Activated B cell treated with CpG ODN at 0.5 μM for 24 hours (primary cell): ENCODE measurements at regions not wholly inside any gene's neighbourhood (a gene's known extent, or its start where the extent isn't known, plus 50 kb on each side); places are given as distances from the start of the nearest gene placed in this dataset.

ENCODE experiments used
- ATAC-seq: fragments of 200-7000 bp; cut with Tn5 transposase; one replicate; pipeline ENCODE4 v1.10.0; 2021; ENCODE audit warnings: low read depth, mild to moderate bottlenecking, moderate library complexity
- CTCF ChIA-PET: fragments of 350-600 bp; sonication (Branson Sonifier 250); formaldehyde crosslinking; loops from one replicate; lab custom pipeline; 2021; ENCODE audit warnings: antibody characterized with exemption; lab: Charles Lee
- POLR2A ChIA-PET: fragments of 350-600 bp; sonication (Branson Sonifier 250); formaldehyde crosslinking; loops from one replicate; lab custom pipeline; 2021; ENCODE audit warnings: antibody characterized with exemption; lab: Charles Lee
- DNase-seq: peaks from one replicate; pipeline ENCODE4 v3.0.0; 2022
- H3K27ac Mint-ChIP-seq: one replicate; pipeline ENCODE4 v1.8.0; 2020; ENCODE audit warnings: mixed read lengths
- H3K27me3 Mint-ChIP-seq: one replicate; pipeline ENCODE4 v1.8.0; 2021; ENCODE audit warnings: mixed read lengths
- H3K36me3 Mint-ChIP-seq: one replicate; pipeline ENCODE4 v1.8.0; 2021; ENCODE audit warnings: low read depth, mixed read lengths
- H3K4me1 Mint-ChIP-seq: one replicate; pipeline ENCODE4 v1.8.0; 2021; ENCODE audit warnings: mixed read lengths
- H3K4me3 Mint-ChIP-seq: one replicate; pipeline ENCODE4 v1.8.0; 2020; ENCODE audit warnings: mild to moderate bottlenecking, mixed read lengths
- H3K9me3 Mint-ChIP-seq: one replicate; pipeline ENCODE4 v1.8.0; 2020; ENCODE audit warnings: mixed read lengths
- CTCF ChIP-seq: fragments of 200-600 bp; IDR thresholded peaks from one replicate; pipeline ENCODE4 v1.8.0; 2022; ENCODE audit warnings: antibody characterized with exemption, mild to moderate bottlenecking
- intact Hi-C: fragments of 100-400 bp; cut with micrococcal nuclease; formaldehyde crosslinking; loops from one replicate; pipeline ENCODE4 v1.15.1; 2024

- Mint-ChIP-seq H3K27ac (no peak overlapping the region), H3K4me3 (no peak overlapping the region), H3K36me3 (no peaks in the 10 kb centered on the region), H3K9me3 (peaks cover 8% of the 10 kb centered on the region), H3K4me1 (peaks cover 9% of the 10 kb centered on the region), H3K27me3 (peaks cover 22% of the 10 kb centered on the region)
- CTCF ChIA-PET, result no interaction called here
- ATAC-seq (no peak), DNase-seq (no peak)
- TF ChIP-seq CTCF, result no peak
- POLR2A ChIA-PET, result no interaction called here
- intact Hi-C loops, result no loop called here
Observed at GRCh38 chr1:55348356-55348755, 133.2 kb upstream of the USP24 start.

- ChIA-PET POLR2A (no interaction called here), CTCF (interaction anchor here (2.2 kb wide), 1 partner anchor 10 kb away, joined by 6 read pairs; no protein-coding TSS in a partner anchor)
- Mint-ChIP-seq H3K9me3 (peaks cover 8% of the 10 kb centered on the region), H3K4me3 (no peak overlapping the region), H3K27me3 (peaks cover 24% of the 10 kb centered on the region), H3K36me3 (no peaks in the 10 kb centered on the region), H3K4me1 (peaks cover 9% of the 10 kb centered on the region), H3K27ac (no peak overlapping the region)
- TF ChIP-seq CTCF, result no peak
- intact Hi-C loops, result no loop called here
- DNase-seq (no peak), ATAC-seq (no peak)
Observed at GRCh38 chr1:55347866-55348265, 132.7 kb upstream of the USP24 start.

GRCh38 chr1:55347041-55347440 is 131.9 kb upstream of the USP24 start:
- no peak overlapping the region for H3K27ac Mint-ChIP-seq

GRCh38 chr1:55346586-55346985 is 131.4 kb upstream of the USP24 start:
- H3K4me1 Mint-ChIP-seq, result peaks cover 9% of the 10 kb centered on the region
- TF ChIP-seq CTCF, result no peak
- H3K27me3 Mint-ChIP-seq, result peaks cover 22% of the 10 kb centered on the region
- CTCF ChIA-PET, result interaction anchor here (2.2 kb wide), 1 partner anchor 9 kb away, joined by 6 read pairs; no protein-coding TSS in a partner anchor
- no peak overlapping the region for H3K4me3 Mint-ChIP-seq
- ATAC-seq, result no peak
- intact Hi-C loops, result no loop called here
- no peak for DNase-seq
- POLR2A ChIA-PET, result no interaction called here
- H3K9me3 Mint-ChIP-seq, result peaks cover 8% of the 10 kb centered on the region
- no peaks in the 10 kb centered on the region for H3K36me3 Mint-ChIP-seq
- no peak overlapping the region for H3K27ac Mint-ChIP-seq

More at GRCh38 chr1:55347041-55347440, 131.9 kb upstream of the USP24 start:
- ChIA-PET CTCF (interaction anchor here (2.2 kb wide), 1 partner anchor 9 kb away, joined by 6 read pairs; no protein-coding TSS in a partner anchor), POLR2A (no interaction called here)
- ATAC-seq (no peak), DNase-seq (no peak)
- H3K4me3 Mint-ChIP-seq, result no peak overlapping the region
- no peak for TF ChIP-seq CTCF
- no peaks in the 10 kb centered on the region for H3K36me3 Mint-ChIP-seq
- peaks cover 22% of the 10 kb centered on the region for H3K27me3 Mint-ChIP-seq
- peaks cover 9% of the 10 kb centered on the region for H3K4me1 Mint-ChIP-seq
- peaks cover 8% of the 10 kb centered on the region for H3K9me3 Mint-ChIP-seq
- intact Hi-C loops, result no loop called here

- Mint-ChIP-seq H3K9me3 (peaks cover 13% of the 10 kb centered on the region), H3K4me3 (no peak overlapping the region), H3K27ac (no peak overlapping the region), H3K27me3 (peaks cover 4% of the 10 kb centered on the region), H3K4me1 (peaks cover 9% of the 10 kb centered on the region), H3K36me3 (no peaks in the 10 kb centered on the region)
- TF ChIP-seq CTCF, result no peak
- no peak for ATAC-seq
- no peak for DNase-seq
- intact Hi-C loops, result loop anchor here (2.0 kb wide), 1 partner anchor 1367 kb away; no protein-coding TSS in a partner anchor
- ChIA-PET CTCF (interaction anchor here (1.1 to 1.6 kb wide), 3 partner anchors 56 to 1246 kb away, joined by 3 to 6 read pairs (median 4); no protein-coding TSS in a partner anchor), POLR2A (no interaction called here)
Observed at GRCh38 chr1:55339681-55340080, 124.5 kb upstream of the USP24 start.
